SHP77 (cell line): ENCODE measurements at regions not wholly inside any gene's neighbourhood (a gene's known extent, or its start where the extent isn't known, plus 50 kb on each side); places are given as distances from the start of the nearest gene placed in this dataset.
"Not testable (repeated sequence)": the region's sequence is repeated elsewhere in the genome, so short reads cannot be mapped to it uniquely, and the experiment has no call there.

Source experiments
- DNase-seq, 2 experiments: peaks; one replicate each; lab custom pipeline; 2025; lab: John Stamatoyannopoulos, UW

GRCh38 chr18:64409511-64409910 lies 260.6 kb upstream of the LINC00305 start:
- DNase-seq = peak in 1 of 2 experiments; percentile 29

DNA sequence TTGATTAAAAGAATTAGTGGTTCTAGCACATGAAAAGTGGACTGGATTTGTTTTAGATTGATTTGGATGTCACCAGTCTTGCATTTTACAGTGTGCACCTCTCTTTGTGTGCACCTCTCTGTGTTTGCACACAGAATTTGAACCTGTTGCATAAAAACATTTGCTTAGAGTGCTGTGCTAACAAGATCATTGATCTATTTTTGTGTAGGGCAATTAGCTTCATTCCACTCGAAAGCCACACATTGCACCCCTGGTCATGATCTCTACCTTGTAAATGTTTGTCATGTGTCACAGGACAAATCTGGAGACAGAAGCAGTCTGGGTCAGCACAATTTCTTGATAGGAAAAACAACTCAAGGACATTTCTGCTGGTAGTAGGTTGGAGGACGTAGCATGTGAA lies 258.7 kb upstream of the LINC00305 start:
- DNase-seq = no peak

GRCh38 chr18:64405161-64405560 lies 256.3 kb upstream of the LINC00305 start:
- no peak for DNase-seq

DNA sequence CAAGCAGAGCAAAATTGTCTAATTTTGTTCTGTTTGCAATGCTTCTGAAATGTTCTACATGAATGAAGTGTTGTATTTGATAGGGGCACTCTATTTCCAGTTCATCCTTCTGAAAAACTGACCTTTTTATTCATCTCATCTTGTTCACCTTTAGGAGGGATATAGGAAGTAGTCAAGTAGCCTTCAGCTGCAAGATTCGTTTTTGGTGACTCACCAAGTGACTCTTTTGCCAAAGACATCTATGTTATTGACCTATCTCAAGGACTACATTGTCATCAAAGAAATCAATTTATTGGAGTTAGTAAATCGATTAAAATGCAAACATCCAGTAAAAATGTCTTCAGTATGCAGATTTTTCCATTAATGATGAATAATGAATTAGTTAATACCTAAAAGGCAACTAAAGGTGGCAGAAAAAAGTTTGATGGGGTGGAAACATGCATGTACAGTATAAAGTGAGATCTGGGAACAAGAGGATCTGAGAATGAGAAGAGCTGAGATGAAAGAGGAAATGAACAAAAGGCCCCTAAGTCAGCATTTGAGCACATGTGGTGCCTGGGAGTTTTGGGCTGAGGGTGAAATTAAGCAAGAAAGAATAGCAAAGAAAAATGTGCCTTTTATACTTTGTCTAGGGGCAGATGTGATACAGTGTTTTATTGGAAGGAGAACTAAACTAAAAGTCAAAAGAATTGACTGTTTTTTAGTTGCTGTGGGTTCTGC lies 255.1 kb upstream of the LINC00305 start:
- DNase-seq = no peak

DNA sequence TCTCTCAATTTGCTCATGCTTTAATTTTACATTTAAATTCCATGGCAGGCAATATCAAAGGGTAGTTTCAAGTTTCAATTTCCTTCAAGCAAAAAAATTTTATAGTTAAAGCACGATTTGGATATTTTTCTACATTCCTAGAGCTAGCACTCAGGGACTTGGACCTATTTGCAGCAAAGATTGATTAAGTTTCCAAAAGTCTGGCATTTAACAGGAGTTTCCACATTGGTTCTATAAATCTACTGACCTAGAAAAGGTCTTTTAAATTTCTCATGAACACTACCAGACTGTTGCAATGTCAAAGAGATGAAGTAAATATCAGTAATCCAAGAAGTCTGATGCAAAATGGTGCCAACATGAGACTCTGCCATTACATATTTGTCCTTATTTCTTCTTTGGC lies 253.7 kb upstream of the LINC00305 start:
- DNase-seq = no peak

DNA sequence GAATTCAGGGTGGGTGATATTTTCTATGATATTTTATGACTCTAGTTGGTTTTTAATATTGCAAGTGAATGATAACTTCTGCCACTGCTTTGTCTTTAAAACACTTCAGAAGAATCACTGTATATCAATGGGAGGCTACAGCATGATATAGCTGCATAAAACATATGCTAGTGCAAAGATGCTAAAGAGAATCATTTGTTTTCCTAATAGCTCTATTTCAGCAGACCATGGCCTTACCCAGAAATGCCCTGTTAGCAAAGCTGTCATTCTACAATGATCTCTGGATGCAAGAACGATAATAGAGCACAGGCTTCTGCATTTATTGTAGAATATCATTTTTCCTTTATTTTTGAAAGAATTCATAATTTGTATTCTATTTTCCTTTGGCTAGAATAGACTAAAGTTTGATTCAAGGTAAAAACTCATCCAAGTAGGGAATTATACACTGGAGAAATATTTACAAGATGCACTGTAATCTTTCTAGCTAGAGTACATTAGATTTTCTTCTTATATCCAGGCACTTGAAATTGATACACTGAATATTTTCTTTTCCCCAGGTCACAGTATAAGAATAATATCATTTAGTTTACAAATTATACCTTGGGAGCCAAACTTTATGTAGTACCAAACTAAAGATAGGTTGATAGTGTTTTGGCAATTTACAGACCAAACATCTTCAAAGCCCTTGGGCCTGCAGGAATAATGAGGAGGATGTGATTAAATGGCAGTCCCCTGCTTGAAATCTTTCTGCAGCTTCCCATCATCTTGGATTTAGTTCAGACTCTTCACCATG lies 252.6 kb upstream of the LINC00305 start:
- no peak for DNase-seq

GRCh38 chr18:64399566-64399965 lies 250.7 kb upstream of the LINC00305 start:
- DNase-seq = no peak

- DNase-seq = no peak
These were observed 249.4 kb upstream of the LINC00305 start for GRCh38 chr18:64398320-64398719.

DNA sequence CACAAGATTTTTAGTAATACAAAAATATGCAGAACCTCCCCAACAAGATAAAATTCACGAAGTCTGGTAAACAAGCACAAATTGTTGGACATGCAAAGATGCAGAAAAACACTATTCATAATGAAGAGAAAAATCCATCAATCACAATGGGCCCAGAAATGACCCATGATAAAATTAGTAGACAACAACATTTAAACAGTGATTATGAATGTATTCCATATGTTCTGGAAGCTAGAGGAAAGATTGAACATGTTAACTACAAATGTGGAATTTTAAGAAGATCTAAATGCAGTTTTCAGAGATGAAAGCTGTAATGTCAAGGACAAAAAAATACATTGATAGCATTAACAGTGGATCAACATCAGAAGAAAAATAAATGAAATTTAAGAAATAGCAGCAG lies 243.3 kb upstream of the LINC00305 start:
- DNase-seq = no peak

DNA sequence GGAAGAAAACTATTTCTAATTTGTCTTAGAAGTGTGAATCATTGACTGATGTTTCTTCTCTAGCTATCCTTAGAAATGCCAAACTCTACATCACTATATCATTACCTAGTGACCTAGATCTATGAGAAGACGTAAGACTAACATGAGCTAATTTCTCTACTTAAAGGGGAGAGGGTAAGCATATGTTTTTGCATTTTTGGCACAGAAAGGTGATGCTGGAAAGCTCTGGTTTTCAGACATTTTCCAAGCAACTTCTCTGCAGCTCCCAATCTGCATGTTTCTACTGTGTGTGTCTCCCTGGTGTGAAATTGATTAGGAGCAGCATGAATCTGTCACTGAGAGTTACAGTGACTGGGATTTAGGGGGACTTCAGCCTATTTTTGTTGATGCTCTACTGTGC lies 235.2 kb upstream of the LINC00305 start:
- DNase-seq = no peak

- DNase-seq = no peak
These were observed 231.2 kb upstream of the LINC00305 start for GRCh38 chr18:64380117-64380516.

DNA sequence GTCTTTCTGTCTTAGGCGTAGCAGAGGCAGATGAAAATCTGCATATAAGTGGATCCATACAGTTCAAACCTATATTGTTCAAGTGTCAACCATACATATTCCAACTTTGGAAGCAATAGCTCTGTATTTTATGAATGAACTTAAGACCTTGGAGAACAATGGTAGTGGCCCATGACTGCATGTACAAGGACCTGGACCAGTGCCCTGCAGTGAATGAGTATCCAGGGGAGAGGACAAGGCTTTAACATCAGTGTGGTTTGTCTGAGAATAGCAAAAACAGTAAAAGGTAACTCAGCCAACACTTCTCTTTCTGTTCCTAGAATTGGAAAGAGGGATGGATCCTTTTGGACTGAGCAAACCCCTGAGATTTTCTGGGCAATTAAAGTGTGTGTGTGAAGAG lies 230.8 kb upstream of the LINC00305 start:
- no peak for DNase-seq

- DNase-seq = no peak
These were observed 228.6 kb upstream of the LINC00305 start for GRCh38 chr18:64377446-64377845.

DNA sequence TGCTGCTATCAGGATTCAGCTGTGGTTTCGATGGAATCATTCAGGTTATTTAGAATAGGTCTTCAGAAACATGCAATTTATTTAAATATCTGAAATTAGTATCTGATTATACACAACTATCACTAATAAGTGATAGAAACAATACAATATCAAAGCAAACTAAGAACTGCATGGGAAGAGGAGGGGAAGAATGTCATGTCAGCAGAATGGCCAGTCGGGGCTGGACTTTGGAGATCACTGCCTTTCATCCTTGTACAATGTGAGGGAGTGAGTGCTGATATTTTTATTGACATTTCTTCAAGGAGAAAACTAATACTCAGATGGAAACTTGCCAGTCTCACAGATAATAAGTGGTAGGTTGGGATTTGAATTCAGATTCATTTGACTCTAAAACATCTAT lies 224.0 kb upstream of the LINC00305 start:
- DNase-seq = no peak

DNA sequence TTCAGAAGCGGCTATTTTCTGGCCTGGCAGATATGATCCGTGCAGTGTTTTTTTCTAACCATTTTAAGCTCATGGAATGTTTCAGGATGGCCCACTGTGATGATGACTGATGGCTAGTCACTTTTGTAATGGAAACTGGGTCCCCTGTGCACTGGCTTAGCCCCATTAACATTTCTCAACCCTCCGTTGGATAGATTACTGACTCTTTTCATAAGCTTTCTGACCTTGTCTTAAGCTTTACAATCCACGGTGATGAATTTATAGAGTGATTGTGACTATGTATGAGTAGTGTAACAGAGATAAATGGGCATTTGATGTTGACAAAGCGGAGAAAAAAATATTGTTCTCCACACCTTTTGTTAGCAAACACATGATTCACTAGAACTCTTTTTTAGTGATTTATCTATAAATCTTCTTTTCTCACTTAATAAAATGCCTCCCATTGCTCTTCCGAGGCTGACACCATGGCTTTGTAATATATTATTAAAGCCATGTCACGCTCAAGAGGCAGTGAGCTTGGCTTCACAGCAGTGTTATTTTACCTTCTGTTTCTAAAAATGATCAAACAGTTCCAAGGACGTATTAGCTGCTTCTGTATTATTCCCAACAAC lies 221.0 kb upstream of the LINC00305 start:
- not testable (repeated sequence) for DNase-seq

DNA sequence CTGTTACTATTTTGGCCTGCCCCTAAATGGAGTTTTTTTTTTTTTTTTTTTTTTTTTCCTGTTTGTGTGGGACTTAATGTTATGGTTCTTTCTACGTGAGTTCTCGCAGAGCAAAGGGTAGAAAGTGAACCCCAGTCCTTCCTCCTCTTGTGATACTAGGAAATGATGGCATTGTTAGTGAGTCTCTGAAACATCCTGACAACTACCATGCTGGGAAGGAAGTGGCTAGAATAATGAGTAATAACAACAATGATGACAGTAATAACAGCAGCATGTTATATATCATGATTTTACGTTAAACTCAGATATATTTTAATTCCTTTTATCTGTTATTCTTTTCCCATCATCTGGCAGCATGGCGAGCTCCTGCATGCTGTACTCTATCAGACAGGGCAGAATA lies 216.2 kb upstream of the LINC00305 start:
- DNase-seq = no peak

GRCh38 chr18:64337673-64338072 lies 188.8 kb upstream of the LINC00305 start:
- no peak for DNase-seq

- DNase-seq = no peak
These were observed 188.1 kb upstream of the LINC00305 start for GRCh38 chr18:64337018-64337417.

GRCh38 chr18:64334748-64335147 lies 185.9 kb upstream of the LINC00305 start:
- no peak for DNase-seq

- DNase-seq = no peak
These were observed 184.7 kb upstream of the LINC00305 start for GRCh38 chr18:64333584-64333983.

DNA sequence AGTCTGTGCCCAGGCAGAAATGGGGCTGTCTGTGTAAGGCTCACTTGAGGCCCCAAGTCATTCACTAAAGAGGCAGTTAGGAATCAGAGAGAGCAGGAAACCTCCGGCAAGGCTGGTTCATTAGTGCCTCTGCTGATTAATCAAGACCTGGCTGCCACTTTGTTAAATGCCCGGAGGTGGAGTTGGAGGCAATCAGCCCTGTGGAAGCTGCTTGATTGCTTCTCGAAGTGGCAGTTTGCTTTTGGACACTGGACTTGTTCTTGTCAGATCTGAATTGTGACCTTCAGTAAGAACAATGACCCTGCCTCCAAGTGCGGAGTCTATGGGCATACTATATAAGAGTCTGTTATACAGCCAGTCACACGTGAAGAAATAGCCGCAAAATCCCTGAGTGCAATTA lies 183.9 kb upstream of the LINC00305 start:
- DNase-seq = no peak

DNA sequence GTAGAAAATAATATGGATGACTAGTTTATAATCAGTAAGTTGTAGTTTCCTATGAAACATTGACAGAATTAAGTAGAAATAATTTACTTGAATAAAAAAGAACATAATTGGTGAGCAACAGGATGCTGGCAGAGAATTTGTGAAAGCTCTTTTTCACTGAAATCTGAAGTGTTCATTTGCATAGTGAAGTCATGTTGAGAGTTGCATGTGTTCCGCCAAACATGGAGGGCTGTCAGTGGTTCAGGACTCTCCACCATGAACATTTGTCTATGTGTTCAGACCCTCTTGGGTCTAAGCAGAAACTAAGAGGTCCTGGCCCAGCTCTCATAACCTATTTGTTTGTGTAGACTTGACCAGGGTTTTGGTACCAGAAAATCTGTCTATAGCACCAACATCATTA lies 182.5 kb upstream of the LINC00305 start:
- no peak for DNase-seq

DNA sequence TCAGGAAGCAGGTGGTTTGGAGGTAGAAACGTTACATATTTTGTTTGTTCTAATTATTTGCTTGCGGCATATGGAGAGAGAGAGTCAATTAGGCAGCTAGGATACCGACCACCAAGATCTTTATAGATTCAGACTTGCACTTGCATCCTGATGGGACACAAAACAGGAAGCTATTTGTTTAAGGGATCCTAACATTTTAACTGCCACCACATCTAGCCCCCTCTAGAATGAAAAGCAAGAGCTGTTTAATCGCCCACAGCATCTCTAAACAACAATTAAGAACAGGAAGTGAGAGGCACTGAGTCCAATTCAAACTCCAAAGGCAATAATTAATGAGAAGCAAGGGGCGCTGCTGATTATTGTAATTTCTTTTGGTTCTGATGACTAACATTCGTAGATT lies 182.0 kb upstream of the LINC00305 start:
- DNase-seq = no peak
